MCF 10A (cell line): ENCODE measurements at regions not wholly inside any gene's neighbourhood (a gene's known extent, or its start where the extent isn't known, plus 50 kb on each side); places are given as distances from the start of the nearest gene placed in this dataset.

Experiments used
- BruUV-seq: library from RNA; stranded (reverse); fragments of 400-500 nt; replicated peaks from 2 replicates; lab custom pipeline; 2021; lab: Mats Ljungman, UMichigan
- CTCF ChIA-PET: fragments of 300-600 bp; sonication (Branson Sonifier 250); formaldehyde crosslinking; extraction: SDS; loops from one replicate; lab custom pipeline; 2021; ENCODE audit warnings: antibody characterized with exemption, inconsistent platforms; lab: Yijun Ruan, JAX
- POLR2A ChIA-PET: fragments of 300-600, 350-650 bp; sonication (Branson Sonifier 250); formaldehyde crosslinking; extraction: SDS; loops from one replicate; lab custom pipeline; 2020; ENCODE audit warnings: antibody characterized with exemption, inconsistent platforms; lab: Yijun Ruan, JAX
- DNase-seq: peaks from one replicate; pipeline ENCODE4 v3.0.0-alpha.2; 2018; ENCODE audit not compliant: unreplicated experiment
- H3K27ac Mint-ChIP-seq: one replicate; pipeline ENCODE4 v1.8.0; 2022; ENCODE audit warnings: mild to moderate bottlenecking, low read depth, mixed read lengths; ENCODE audit not compliant: unreplicated experiment
- H3K27me3 Mint-ChIP-seq: one replicate; pipeline ENCODE4 v1.8.0; 2022; ENCODE audit warnings: mixed read lengths; ENCODE audit not compliant: insufficient read depth, unreplicated experiment
- H3K36me3 Mint-ChIP-seq: one replicate; pipeline ENCODE4 v1.8.0; 2022; ENCODE audit warnings: mild to moderate bottlenecking, moderate library complexity, mixed read lengths; ENCODE audit not compliant: insufficient read depth, unreplicated experiment
- H3K4me1 Mint-ChIP-seq: one replicate; pipeline ENCODE4 v1.8.0; 2022; ENCODE audit warnings: mixed read lengths; ENCODE audit not compliant: insufficient read depth, unreplicated experiment
- H3K4me3 Mint-ChIP-seq: one replicate; pipeline ENCODE4 v1.8.0; 2022; ENCODE audit warnings: mild to moderate bottlenecking, moderate library complexity, mixed read lengths; ENCODE audit not compliant: unreplicated experiment
- H3K9me3 Mint-ChIP-seq: one replicate; pipeline ENCODE4 v1.8.0; 2022; ENCODE audit warnings: mixed read lengths; ENCODE audit not compliant: unreplicated experiment
- intact Hi-C: fragments of 100-400 bp; cut with micrococcal nuclease; formaldehyde crosslinking; loops from 2 replicates; pipeline ENCODE4 v1.14.1; 2022
- TF ChIP-seq, protein P1 (sequence below): fragments of 200-600 bp; IDR thresholded peaks from one replicate; pipeline ENCODE4 v1.8.0; 2022; ENCODE audit warnings: antibody characterized with exemption, mild to moderate bottlenecking; ENCODE audit not compliant: unreplicated experiment

DNA sequence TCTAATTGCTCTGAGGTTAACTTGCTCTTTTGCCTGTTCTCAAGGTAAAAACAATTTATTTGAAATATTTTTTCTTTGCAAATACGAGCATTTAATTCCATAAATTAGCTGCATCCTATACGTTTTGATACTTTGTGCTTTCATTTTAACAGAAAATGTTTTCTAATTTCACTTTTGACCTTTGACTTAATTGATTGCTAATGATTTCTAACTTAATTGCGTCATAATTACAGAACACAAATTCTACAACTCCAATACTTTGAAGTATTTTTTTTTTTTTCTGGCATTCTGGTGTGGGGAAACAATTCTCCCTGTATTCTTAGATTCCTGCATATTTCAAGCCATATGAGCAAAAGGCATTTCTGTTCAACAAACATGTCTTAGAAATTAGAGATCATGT, 134.0 kb downstream of the ISOC1 start:
- Mint-ChIP-seq H3K27ac (no peak overlapping the region), H3K4me1 (no peaks in the 10 kb centered on the region), H3K27me3 (peaks cover 58% of the 10 kb centered on the region), H3K4me3 (no peak overlapping the region), H3K9me3 (no peaks in the 10 kb centered on the region), H3K36me3 (no peaks in the 10 kb centered on the region)
- ChIA-PET POLR2A (interaction anchor here (0.9 kb wide), 1 partner anchor 129 kb away, joined by 3 read pairs; no protein-coding TSS in a partner anchor), CTCF (interaction anchor here (0.7 to 1.0 kb wide), 2 partner anchors 102 to 407 kb away, joined by 3 read pairs; no protein-coding TSS in a partner anchor)
- no peak for DNase-seq
- no TSS peak for BruUV-seq
- TF ChIP-seq, protein P1, sequence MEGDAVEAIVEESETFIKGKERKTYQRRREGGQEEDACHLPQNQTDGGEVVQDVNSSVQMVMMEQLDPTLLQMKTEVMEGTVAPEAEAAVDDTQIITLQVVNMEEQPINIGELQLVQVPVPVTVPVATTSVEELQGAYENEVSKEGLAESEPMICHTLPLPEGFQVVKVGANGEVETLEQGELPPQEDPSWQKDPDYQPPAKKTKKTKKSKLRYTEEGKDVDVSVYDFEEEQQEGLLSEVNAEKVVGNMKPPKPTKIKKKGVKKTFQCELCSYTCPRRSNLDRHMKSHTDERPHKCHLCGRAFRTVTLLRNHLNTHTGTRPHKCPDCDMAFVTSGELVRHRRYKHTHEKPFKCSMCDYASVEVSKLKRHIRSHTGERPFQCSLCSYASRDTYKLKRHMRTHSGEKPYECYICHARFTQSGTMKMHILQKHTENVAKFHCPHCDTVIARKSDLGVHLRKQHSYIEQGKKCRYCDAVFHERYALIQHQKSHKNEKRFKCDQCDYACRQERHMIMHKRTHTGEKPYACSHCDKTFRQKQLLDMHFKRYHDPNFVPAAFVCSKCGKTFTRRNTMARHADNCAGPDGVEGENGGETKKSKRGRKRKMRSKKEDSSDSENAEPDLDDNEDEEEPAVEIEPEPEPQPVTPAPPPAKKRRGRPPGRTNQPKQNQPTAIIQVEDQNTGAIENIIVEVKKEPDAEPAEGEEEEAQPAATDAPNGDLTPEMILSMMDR = no peak
- intact Hi-C loops = no loop called here

DNA sequence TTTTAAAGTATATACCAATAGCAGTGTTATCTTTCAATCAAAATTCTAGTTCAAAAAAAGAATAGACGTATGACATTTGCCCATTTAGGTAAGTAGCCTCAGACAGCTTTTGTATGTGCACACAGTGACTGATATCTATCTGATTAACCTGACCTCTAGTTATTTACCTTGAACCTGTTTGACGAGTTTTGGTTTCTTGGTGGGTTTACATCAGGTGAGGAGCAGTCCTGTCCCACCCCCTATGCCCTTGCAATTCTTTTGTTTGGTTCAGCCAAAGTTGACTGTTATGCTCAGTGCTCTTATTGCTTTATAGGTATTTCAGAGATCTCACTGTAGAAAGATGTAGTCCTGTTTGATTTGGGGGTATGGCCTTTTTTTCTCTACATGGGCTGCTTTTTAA, 147.2 kb downstream of the ISOC1 start:
- no peak overlapping the region for H3K27ac Mint-ChIP-seq
- no TSS peak for BruUV-seq

GRCh38 chr5:129243039-129243438, 148.5 kb downstream of the ISOC1 start:
- H3K27ac Mint-ChIP-seq = no peak overlapping the region
- CTCF ChIA-PET = no interaction called here
- DNase-seq = no peak
- no TSS peak for BruUV-seq
- no peaks in the 10 kb centered on the region for H3K36me3 Mint-ChIP-seq
- intact Hi-C loops = no loop called here
- H3K4me3 Mint-ChIP-seq = no peak overlapping the region
- H3K27me3 Mint-ChIP-seq = peaks cover 54% of the 10 kb centered on the region
- TF ChIP-seq, protein P1 = no peak
- POLR2A ChIA-PET = interaction anchor here (0.7 kb wide), 1 partner anchor 16 kb away, joined by 3 read pairs; no protein-coding TSS in a partner anchor
- H3K9me3 Mint-ChIP-seq = no peaks in the 10 kb centered on the region
- no peaks in the 10 kb centered on the region for H3K4me1 Mint-ChIP-seq

More for the DNA sequence above, 147.2 kb downstream of the ISOC1 start:
- no peak for DNase-seq
- POLR2A ChIA-PET = no interaction called here
- Mint-ChIP-seq H3K9me3 (no peaks in the 10 kb centered on the region), H3K4me1 (no peaks in the 10 kb centered on the region), H3K36me3 (no peaks in the 10 kb centered on the region), H3K27me3 (peaks cover 56% of the 10 kb centered on the region), H3K4me3 (no peak overlapping the region)
- TF ChIP-seq, protein P1 = no peak
- intact Hi-C loops = no loop called here
- CTCF ChIA-PET = no interaction called here

DNA sequence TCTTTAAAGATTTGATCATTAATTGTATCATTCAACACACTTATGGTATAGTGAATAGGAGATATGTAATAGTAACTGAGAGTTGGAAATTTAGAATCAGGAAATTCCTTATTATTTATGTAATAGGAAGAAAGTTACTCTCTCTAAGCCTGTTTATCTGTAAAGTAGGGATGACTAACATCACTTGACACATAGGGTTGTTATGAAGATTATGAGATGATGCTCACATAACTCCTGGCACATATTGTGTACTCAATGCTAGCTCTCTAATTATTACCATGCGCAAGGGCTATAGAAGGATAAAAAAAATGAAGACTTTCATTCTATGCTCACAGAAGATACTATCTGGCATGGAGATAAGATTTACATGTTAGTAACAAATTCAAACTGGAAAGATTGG, 149.9 kb downstream of the ISOC1 start:
- Mint-ChIP-seq H3K9me3 (no peaks in the 10 kb centered on the region), H3K27me3 (peaks cover 54% of the 10 kb centered on the region), H3K4me1 (no peaks in the 10 kb centered on the region), H3K4me3 (no peak overlapping the region), H3K36me3 (no peaks in the 10 kb centered on the region), H3K27ac (no peak overlapping the region)
- intact Hi-C loops = no loop called here
- BruUV-seq = no TSS peak
- ChIA-PET CTCF (no interaction called here), POLR2A (no interaction called here)
- DNase-seq = no peak
- TF ChIP-seq, protein P1 = no peak
